ENCODE measurements at regions not wholly inside any gene's neighbourhood (a gene's known extent, or its start where the extent isn't known, plus 50 kb on each side); places are given as distances from the start of the nearest gene placed in this dataset.
"Not testable (repeated sequence)": the region's sequence is repeated elsewhere in the genome, so short reads cannot be mapped to it uniquely, and the experiment has no call there.

DNA sequence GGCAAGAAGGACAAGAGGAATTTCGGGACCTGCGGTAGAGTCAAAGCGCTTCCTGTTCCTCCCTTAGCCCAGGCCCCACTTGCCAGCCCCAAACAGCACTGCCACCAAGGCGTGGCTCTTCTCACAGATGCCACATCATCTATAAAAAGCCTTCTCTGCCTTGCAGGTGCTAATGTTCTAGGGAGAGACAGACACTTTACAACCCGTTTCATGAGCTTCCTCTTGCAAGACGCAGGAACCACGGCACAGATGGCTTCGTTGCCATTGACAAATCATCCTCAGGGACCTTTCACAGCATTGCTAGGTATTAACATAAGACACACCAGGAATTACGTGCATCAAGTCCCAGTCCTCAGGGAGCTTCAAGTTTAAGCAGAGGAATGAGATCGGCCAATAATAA lies 180.9 kb downstream of the JCAD start:
- DNase-seq = no peak

DNA sequence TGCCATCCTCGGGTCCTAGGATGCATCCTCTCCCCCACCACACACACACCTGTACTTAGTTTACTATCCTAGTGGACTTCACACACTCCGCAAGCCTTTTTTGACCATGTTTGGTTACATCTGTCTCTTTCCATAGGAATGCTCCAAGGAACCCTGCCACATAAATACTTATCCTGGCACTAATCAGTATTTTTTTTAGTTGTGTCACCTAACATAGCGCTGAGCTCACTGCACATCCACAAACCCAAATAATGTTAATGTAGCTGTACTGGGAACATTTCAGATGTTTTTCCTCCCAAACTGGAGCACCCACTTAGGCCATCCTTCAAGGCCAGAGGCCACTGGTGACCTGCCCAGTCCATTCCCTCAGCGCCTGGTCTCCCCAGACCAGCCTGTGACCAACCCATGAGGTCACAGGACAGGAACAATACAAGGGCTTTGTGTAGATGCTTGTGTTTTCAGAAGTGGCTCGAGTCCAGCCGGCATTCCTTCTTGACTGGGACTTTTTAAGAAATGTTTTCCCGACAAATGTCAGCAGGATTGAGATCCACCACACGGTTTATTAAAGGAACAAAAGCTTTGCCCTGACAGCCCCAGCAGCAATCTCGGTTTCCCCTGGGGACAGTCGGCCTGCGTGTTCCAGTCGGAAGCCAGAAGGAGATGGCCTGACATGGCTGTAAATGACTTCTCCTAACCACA lies 181.4 kb downstream of the JCAD start:
- no peak for DNase-seq

- DNase-seq = no peak
Measured at GRCh38 chr10:29876008-29876555, 183.3 kb downstream of the JCAD start.

DNA sequence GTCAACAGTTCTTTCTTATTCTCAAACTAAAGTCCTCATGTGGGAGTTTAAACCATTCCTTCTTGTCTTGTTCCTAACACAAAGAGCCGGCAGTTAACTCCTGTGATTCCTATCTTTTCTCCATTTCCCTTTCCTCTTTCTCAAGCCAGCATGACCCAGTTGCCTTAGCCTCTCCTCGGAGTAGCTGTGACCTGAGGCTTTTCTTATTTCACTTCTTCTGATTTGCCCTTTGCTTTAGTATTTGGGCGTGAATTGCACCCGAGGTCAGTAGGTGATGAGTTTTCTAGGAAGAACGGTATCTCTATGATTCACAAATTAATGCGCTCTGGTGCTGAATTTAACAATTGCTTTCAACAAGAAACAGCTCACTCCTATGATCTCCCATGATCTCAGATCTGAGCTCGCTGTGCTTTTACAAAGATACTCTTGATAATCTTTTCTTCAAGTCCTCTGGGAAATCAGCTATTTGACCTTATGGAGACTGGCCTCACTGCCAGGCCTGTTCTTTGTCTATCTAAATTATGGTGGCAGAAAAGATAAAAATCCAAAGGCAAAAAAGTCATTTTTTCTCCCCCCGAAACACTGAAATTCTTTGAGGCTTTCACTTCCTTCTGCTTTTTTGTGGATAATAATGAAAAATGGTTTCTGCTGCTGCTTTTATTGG lies 184.6 kb downstream of the JCAD start:
- DNase-seq = no peak

- no peak for DNase-seq
Measured at GRCh38 chr10:29873941-29874484, 185.4 kb downstream of the JCAD start.

GRCh38 chr10:29870522-29871044 lies 188.8 kb downstream of the JCAD start:
- no peak for DNase-seq

- DNase-seq = no peak
Measured at GRCh38 chr10:29869593-29869992, 189.8 kb downstream of the JCAD start.

DNA sequence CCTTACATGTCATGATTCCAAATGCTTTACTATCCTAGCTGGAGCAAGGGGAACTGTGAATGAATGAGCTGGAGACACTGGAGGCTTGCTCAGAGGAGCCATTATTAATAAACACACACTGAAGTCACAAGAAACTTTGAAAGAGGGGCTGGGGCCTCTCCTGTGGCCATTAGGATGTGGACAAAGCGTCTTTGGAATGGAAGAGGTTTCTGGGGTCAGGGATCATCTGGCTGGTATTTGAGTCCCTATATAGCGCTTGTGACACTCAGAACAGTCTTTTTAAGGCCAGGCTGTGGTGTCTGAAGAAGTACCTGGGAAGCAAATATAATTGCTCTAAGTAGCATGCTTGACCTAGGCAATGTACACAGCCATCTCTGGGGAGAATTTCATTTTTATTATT lies 193.0 kb downstream of the JCAD start:
- no peak for DNase-seq

DNA sequence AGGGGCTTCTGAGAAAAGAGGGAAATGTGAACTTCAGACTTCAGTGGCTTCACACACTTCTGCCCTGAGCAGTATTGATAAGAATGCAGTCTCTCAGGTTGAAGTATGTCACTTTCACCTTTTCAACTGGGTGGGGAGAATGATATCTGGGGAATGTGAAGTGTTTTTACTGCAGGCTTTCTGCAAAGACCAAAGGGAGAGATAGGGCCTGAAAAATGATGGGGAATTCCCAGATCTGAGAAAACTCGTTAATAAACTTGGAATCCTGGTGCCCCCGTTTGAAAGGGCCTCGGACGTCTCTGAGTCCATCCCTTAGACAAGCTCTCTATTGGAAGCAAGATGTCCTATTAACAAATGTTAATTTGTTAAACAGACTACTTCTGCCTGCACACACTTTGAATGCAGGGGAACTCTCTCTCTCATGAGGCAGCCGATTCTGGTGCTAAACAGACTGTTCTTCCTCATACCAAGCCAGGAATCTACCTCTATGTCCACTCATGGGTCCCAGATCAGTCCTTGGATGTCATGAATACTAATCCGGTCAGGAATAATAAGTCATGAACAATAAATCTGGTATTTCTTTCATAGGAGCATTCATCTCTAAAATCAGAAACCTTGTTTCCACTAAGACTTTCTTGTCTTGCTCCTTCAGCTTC lies 193.6 kb downstream of the JCAD start:
- DNase-seq = no peak

- DNase-seq = no peak
Measured at GRCh38 chr10:29862923-29863614, 196.3 kb downstream of the JCAD start.

- no peak for DNase-seq
Measured at GRCh38 chr10:29861811-29862505, 197.4 kb downstream of the JCAD start.

GRCh38 chr10:29861231-29861630 lies 198.2 kb downstream of the JCAD start:
- DNase-seq = not testable (repeated sequence)

DNA sequence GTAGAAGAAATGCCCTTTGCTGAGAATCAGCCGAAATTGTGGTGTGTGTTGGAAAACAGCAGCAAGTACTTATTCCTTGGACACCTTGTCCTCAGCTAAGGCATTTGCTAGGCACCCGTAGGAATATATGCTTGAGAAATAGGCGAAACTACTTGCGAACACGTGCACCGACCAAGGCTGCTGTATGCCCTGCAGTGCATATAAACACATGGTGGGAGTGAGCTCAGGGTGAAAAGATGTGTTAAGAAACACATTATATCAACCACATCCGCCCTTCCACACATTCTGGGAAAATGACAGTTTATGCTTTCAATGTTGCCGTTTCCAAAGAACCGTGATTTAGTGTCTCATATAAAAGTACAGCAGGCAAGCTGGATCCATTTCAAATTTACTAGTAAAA lies 199.2 kb downstream of the JCAD start:
- no peak for DNase-seq

DNA sequence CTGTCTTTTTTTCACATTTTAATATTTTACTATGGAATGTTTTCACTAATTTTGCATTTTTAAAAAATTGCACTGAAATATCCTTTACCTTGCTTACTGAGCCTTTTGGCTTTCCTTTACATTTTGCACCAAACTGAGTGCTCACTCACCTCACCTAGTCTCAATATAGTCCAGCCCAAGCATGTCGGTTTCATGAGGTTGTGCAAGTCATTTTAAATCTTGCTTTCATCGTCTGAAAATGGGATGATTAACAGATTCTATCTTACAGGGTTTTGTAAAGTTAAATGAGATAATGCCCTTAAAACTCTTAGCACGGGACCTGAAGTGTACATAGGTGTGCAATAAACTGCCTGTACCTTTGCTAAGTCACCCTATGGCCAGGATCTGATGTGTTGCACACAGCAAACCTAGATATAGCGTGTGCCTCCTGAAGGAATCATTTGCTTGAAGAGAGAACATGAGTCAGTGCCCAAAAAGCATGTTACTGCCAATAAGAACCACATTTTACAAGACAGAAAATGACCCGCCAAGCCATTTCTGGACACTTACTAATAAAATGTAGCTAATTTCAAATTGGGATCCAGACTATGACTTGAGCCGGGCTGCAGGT lies 199.8 kb downstream of the JCAD start:
- DNase-seq = no peak

DNA sequence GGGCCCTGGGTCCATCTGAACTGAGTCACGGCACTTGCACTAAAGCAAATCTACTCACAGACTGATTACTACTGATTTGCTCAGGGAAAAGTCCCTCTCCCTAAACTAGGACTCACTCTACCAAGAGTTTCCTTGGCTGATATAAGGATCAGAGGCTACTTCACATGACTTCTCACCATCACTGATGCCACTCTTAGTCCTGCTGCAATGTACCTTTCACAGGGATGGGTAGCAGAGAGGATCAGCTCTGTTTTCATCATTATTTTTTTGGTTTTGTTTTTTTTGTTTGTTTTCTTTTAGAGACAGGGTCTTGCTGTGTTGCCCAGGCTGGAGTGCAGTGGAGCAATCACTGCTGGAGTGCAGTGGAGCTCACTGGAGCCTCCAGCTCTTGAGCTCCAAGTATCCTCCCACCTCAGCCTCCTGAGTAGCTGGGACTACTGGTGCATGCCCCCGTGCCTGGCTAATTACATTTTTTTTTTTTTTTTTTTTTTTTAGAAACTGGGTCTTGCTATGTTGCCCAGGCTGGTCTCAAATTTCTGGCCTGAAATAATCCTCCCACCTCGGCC lies 200.6 kb downstream of the JCAD start:
- no peak for DNase-seq

GRCh38 chr10:29857843-29858701 lies 201.3 kb downstream of the JCAD start:
- no peak for DNase-seq

DNA sequence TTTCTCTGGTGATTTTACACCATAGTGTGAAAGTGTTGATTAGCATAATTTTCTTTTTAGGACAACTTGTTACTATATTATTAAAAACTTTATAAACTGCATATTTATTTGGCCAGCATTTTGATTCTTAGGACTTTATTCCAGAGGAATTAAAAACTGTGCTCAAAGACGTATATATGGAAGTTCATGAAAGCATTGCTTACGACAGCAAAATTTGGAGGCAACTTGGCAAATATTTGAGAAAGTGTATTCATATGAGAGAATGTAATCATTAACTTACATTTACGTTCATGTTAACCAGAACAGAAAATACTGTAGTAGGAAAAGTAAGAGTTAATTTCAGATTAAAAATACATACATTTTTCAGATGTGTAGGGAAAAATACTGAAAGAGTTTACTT lies 203.1 kb downstream of the JCAD start:
- no peak for DNase-seq

DNA sequence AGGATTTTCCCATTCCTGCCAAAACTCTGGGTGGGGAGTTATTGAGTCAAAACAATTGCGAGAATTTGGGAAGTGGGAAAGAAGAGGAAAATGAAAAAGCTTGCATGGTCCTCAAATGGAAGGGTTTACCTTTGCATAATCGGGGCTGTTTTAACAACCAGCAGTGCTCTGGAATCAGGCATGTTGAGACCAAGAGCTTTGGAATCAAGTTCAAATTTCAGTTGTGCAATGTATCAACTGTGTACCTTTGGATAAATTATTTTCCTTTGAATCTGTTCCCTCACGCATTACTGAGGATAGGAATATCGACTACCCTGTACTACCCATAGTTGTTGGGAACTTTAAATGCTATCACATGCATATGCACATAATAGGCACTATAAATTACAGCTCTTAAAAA lies 205.5 kb downstream of the JCAD start:
- no peak for DNase-seq

DNA sequence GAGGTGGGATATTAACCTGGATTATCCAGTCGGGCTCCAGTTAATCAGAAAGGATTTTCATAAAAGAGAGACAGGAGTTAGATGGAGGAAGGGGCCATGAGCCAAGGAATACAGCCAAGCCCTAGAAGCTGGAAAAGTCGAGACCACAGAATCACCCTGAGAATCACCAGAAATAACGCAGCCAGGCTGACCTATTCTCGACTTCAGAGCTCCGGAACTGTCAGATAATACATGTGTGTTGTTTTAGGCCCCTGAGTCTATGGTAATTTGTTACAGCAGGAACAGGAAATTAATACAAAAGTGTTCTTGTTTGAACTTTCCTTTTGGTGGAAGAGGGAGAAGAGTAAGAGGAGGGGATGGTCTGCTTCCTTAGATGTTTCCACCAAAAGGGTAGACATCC lies 208.1 kb downstream of the JCAD start:
- DNase-seq = no peak

DNA sequence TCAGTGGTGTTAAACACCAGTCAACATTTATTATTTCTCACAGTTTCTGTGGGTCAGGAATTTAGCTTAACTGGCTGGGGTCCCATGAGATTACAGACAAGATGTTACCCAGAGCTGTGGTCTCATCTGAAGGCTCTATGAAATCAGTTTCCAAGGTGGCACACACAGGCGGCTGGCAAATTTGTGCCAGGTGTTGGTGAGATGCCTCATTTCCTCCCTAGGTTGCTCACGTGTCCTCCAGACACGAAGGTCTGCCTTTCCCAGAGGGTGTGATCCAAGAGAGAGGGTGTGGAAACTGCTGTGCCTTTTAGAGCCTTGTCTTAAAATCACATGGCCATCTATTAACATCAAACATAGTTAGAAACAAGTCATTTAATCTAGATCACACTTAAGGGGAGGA lies 209.0 kb downstream of the JCAD start:
- DNase-seq = no peak

All from CD4-positive, alpha-beta T cell treated with Interleukin-17A for 1 hour (primary cell).